Endodermal cell (in vitro differentiated cells): ENCODE measurements at regions not wholly inside any gene's neighbourhood (a gene's known extent, or its start where the extent isn't known, plus 50 kb on each side); places are given as distances from the start of the nearest gene placed in this dataset.

Experiments
- DNase-seq: peaks from one replicate; pipeline ENCODE4 v3.0.0-alpha.2; 2017
- H3K27ac ChIP-seq: 2 replicates; pipeline ENCODE4 v1.5.1; 2013; ENCODE audit warnings: mild to moderate bottlenecking, low read depth, low read length, moderate library complexity
- H3K27me3 ChIP-seq: 2 replicates; pipeline ENCODE4 v1.6.1; 2013; ENCODE audit warnings: mild to moderate bottlenecking, low read length, moderate library complexity; ENCODE audit not compliant: insufficient read depth, control insufficient read depth, poor library complexity, severe bottlenecking
- H3K36me3 ChIP-seq: 2 replicates; pipeline ENCODE4 v1.7.0; 2013; ENCODE audit warnings: mild to moderate bottlenecking, low read length, moderate library complexity; ENCODE audit not compliant: control insufficient read depth, insufficient read depth
- H3K4me1 ChIP-seq: one replicate; pipeline ENCODE4 v1.7.0; 2013; ENCODE audit warnings: low read length; ENCODE audit not compliant: control insufficient read depth, insufficient read depth
- H3K4me3 ChIP-seq: 2 replicates; pipeline ENCODE4 v1.5.1; 2013; ENCODE audit warnings: mild to moderate bottlenecking, low read length, moderate library complexity
- H3K9ac ChIP-seq: 2 replicates; pipeline ENCODE4 v1.6.1; 2013; ENCODE audit warnings: mild to moderate bottlenecking, low read length, moderate library complexity; ENCODE audit not compliant: poor library complexity, severe bottlenecking; ENCODE audit errors: extremely low read depth
- H3K9me3 ChIP-seq: 2 replicates; pipeline ENCODE4 v1.6.1; 2013; ENCODE audit warnings: mild to moderate bottlenecking, low read length, moderate library complexity; ENCODE audit not compliant: control insufficient read depth
- H3K27ac Mint-ChIP-seq: 2 replicates; pipeline ENCODE4 v1.8.0; 2020; ENCODE audit warnings: mixed read lengths
- H3K27me3 Mint-ChIP-seq: 2 replicates; pipeline ENCODE4 v1.8.0; 2021; ENCODE audit warnings: mild to moderate bottlenecking, mixed read lengths; ENCODE audit not compliant: insufficient read depth
- H3K36me3 Mint-ChIP-seq: 2 replicates; pipeline ENCODE4 v1.8.0; 2020; ENCODE audit warnings: low read depth, mixed read lengths
- H3K4me1 Mint-ChIP-seq: 2 replicates; pipeline ENCODE4 v1.8.0; 2020; ENCODE audit warnings: mixed read lengths
- H3K4me3 Mint-ChIP-seq: 2 replicates; pipeline ENCODE4 v1.8.0; 2020; ENCODE audit warnings: mild to moderate bottlenecking, moderate library complexity, mixed read lengths
- H3K9me3 Mint-ChIP-seq: 2 replicates; pipeline ENCODE4 v1.8.0; 2020; ENCODE audit warnings: mild to moderate bottlenecking, mixed read lengths
- WGBS, 2 experiments: methylation state at CpG; one replicate each; pipeline versions ENCODE4 v1.1.5 to v1.1.7; 2013; ENCODE audit warnings: missing lambda C conversion rate in 2 of 2, mixed read lengths in 1 of 2; ENCODE audit not compliant: insufficient coverage in 1 of 2, insufficient read length in 1 of 2; 5-methylcytosine and 5-hydroxymethylcytosine counted together
- TF ChIP-seq, protein P1 (sequence below): fragments of 200-600 bp; sonication (generic); conservative IDR thresholded peaks from 2 replicates; pipeline ENCODE4 v1.5.0; 2021; ENCODE audit warnings: antibody characterized with exemption, mild to moderate bottlenecking

DNA sequence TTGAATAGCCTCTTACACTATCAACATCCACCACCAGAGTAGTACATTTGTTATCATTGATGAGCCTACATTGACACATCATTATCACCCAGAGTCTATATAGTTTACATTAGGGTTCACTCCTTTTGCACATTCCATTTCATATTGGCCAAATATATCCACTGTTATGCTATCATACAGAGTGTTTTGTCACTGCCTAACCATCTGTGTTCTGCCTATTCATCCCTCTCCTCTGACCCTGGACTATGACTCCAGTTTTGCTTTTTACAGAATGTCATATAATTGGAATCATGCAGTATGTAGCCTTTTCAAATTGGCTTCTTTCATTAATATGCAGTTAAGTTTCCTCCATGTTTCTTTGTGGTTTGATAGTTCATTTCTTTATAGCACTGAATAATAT, 904.7 kb downstream of the TLE1 start:
- Histone ChIP-seq H3K4me3 (no peak overlapping the region), H3K4me1 (no peaks in the 10 kb centered on the region), H3K27ac (no peak overlapping the region), H3K36me3 (no peaks in the 10 kb centered on the region), H3K9me3 (no peaks in the 10 kb centered on the region), H3K27me3 (no peaks in the 10 kb centered on the region), H3K9ac (no peak overlapping the region)
- Mint-ChIP-seq H3K36me3 (no peaks in the 10 kb centered on the region), H3K4me3 (no peak overlapping the region), H3K9me3 (no peaks in the 10 kb centered on the region), H3K27ac (no peak overlapping the region), H3K4me1 (no peaks in the 10 kb centered on the region), H3K27me3 (no peaks in the 10 kb centered on the region)
- TF ChIP-seq, protein P1, sequence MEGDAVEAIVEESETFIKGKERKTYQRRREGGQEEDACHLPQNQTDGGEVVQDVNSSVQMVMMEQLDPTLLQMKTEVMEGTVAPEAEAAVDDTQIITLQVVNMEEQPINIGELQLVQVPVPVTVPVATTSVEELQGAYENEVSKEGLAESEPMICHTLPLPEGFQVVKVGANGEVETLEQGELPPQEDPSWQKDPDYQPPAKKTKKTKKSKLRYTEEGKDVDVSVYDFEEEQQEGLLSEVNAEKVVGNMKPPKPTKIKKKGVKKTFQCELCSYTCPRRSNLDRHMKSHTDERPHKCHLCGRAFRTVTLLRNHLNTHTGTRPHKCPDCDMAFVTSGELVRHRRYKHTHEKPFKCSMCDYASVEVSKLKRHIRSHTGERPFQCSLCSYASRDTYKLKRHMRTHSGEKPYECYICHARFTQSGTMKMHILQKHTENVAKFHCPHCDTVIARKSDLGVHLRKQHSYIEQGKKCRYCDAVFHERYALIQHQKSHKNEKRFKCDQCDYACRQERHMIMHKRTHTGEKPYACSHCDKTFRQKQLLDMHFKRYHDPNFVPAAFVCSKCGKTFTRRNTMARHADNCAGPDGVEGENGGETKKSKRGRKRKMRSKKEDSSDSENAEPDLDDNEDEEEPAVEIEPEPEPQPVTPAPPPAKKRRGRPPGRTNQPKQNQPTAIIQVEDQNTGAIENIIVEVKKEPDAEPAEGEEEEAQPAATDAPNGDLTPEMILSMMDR, result no peak
- no peak for DNase-seq

DNA sequence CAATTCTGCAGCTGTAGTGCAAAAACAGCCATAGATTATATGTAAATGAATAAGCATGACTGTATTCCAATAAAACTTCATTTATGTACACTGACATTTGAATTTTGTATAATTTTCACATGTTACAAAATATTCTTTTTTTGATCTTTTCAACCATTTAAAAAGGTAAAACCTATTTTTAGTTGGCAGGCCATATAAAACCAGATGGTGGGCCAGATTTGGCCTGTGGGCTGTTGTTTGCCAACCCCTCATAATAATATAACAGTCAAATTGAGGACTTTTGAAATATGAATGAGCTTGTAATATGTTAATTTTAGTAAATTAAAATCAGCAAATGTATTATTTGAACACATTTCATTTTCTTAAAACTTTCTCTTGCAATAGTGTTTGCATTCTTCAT, 913.4 kb downstream of the TLE1 start:
- no peaks in the 10 kb centered on the region for H3K27me3 ChIP-seq
- no peaks in the 10 kb centered on the region for H3K9me3 ChIP-seq
- no peaks in the 10 kb centered on the region for H3K9me3 Mint-ChIP-seq
- H3K9ac ChIP-seq, result no peak overlapping the region
- no peak overlapping the region for H3K4me3 Mint-ChIP-seq
- no peaks in the 10 kb centered on the region for H3K36me3 Mint-ChIP-seq
- H3K27ac Mint-ChIP-seq, result no peak overlapping the region
- H3K27me3 Mint-ChIP-seq, result no peaks in the 10 kb centered on the region
- no peak overlapping the region for H3K27ac ChIP-seq
- TF ChIP-seq, protein P1, result no peak
- no peak for DNase-seq
- H3K4me1 Mint-ChIP-seq, result no peaks in the 10 kb centered on the region
- H3K4me1 ChIP-seq, result no peaks in the 10 kb centered on the region
- H3K4me3 ChIP-seq, result no peak overlapping the region
- no peaks in the 10 kb centered on the region for H3K36me3 ChIP-seq

DNA sequence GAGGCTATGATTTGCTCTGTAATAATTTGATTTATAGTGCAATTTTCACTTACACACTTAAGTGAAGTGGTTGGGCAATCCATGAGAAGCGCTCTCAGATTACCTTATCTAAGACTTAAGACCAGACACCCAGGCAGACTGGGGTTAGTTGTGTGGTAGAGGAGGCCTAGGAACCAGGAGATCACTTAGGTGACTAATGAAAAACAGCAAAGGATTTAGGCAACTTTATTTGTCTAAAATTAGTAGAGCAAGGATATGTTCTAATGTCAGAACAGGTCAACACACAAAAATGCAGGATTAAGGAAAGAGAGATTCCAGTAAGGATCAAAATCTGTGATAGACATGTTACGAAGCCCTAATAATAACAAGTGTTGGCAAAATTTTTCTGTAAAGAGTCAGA, 913.8 kb downstream of the TLE1 start:
- TF ChIP-seq, protein P1, result no peak
- H3K4me1 Mint-ChIP-seq, result no peaks in the 10 kb centered on the region
- no peak overlapping the region for H3K27ac ChIP-seq
- WGBS, 2 experiments, result 80 to 100% methylated on average over 1 to 2 of the region's 2 CpGs
- no peak overlapping the region for H3K27ac Mint-ChIP-seq
- no peak overlapping the region for H3K4me3 Mint-ChIP-seq
- H3K4me3 ChIP-seq, result no peak overlapping the region
- H3K36me3 Mint-ChIP-seq, result no peaks in the 10 kb centered on the region
- H3K9ac ChIP-seq, result no peak overlapping the region
- DNase-seq, result no peak
- no peaks in the 10 kb centered on the region for H3K27me3 ChIP-seq
- no peaks in the 10 kb centered on the region for H3K9me3 ChIP-seq
- no peaks in the 10 kb centered on the region for H3K9me3 Mint-ChIP-seq
- no peaks in the 10 kb centered on the region for H3K36me3 ChIP-seq
- no peaks in the 10 kb centered on the region for H3K4me1 ChIP-seq
- no peaks in the 10 kb centered on the region for H3K27me3 Mint-ChIP-seq
